ENCODE measurements at regions not wholly inside any gene's neighbourhood (a gene's known extent, or its start where the extent isn't known, plus 50 kb on each side); places are given as distances from the start of the nearest gene placed in this dataset.

- TF ChIP-seq AFF4 (CRISPR knock-in tag; IDR thresholded peaks at IDR 0.05) = no peak
Measured at GRCh38 chr6:23981923-23982322, 144.1 kb upstream of the NRSN1 start (continued).

GRCh38 chr6:23983735-23984134 is 142.3 kb upstream of the NRSN1 start:
- DNase-seq (ENCODE audit: low spot score) (no peak), FAIRE-seq (no peak), ATAC-seq (no peak)
- Histone ChIP-seq H3K9ac (ENCODE audit: insufficient read depth, low read depth, low read length) (no peak overlapping the region), H3K27ac (ENCODE audit: extremely low read length, insufficient read depth, low read length) (no peak overlapping the region), H3K4me2 (ENCODE audit: low read depth, low read length) (no peak overlapping the region), H4K20me1 (ENCODE audit: insufficient read depth, low read length) (no peaks in the 10 kb centered on the region), H3K4me1 (ENCODE audit: insufficient read depth, low read length) (no peaks in the 10 kb centered on the region), H3K27me3 (ENCODE audit: control insufficient read depth in 1 of 2, insufficient read depth in 2 of 2, low read length in 2 of 2) (no peaks in the 10 kb centered on the region), H2AFZ (ENCODE audit: low read length) (no peak overlapping the region), H3K9me3 (ENCODE audit: low read length) (no peaks in the 10 kb centered on the region), H3K36me3 (replicated peaks in 1 of 2; ENCODE audit: control insufficient read depth in 1 of 2, insufficient read depth in 2 of 2, low read length in 2 of 2) (no peaks in the 10 kb centered on the region), H3K4me3 (replicated peaks in 1 of 3; ENCODE audit: insufficient read depth in 1 of 3, low read depth in 2 of 3, low read length in 3 of 3) (no peak overlapping the region), H3K79me2 (ENCODE audit: insufficient read depth, low read length) (no peaks in the 10 kb centered on the region)
- ChIA-PET POLR2A (no interaction called here), CTCF (ENCODE audit: low intra/inter-chr PET ratio, low total read pairs) (no interaction called here)
- in situ Hi-C loops (cut with HindIII; ENCODE audit: extremely low pct_ligation_motif_present, low pct_unique_long_range_greater_than_20kb) = no loop called here
- no TSS peak for BruUV-seq (replicated peaks)
- 0% methylated on average over 2 of the region's 2 CpGs for WGBS (ENCODE audit: low lambda C conversion rate)
- intact Hi-C loops (cut with micrococcal nuclease; ENCODE audit: unreplicated experiment) = no loop called here
- TF ChIP-seq ZNF792 (CRISPR knock-in tag; IDR thresholded peaks at IDR 0.05) (no peak), BRCA1 (CRISPR knock-in tag; IDR thresholded peaks at IDR 0.05) (no peak), ZNF180 (CRISPR knock-in tag; IDR thresholded peaks at IDR 0.05; ENCODE audit: borderline replicate concordance, low read depth) (no peak), HOMEZ (CRISPR knock-in tag; IDR thresholded peaks at IDR 0.05; ENCODE audit: low read depth) (no peak), ESRRA (CRISPR knock-in tag; IDR thresholded peaks at IDR 0.05; ENCODE audit: low read depth) (no peak), TBP (CRISPR knock-in tag; IDR thresholded peaks at IDR 0.05) (no peak), USF2 (IDR thresholded peaks at IDR 0.05; ENCODE audit: low read depth, low read length) (no peak), USF2 (CRISPR knock-in tag; IDR thresholded peaks at IDR 0.05; ENCODE audit: borderline replicate concordance) (no peak), PHF8 (CRISPR knock-in tag; IDR thresholded peaks at IDR 0.05) (no peak), CCDC6 (CRISPR knock-in tag; IDR thresholded peaks at IDR 0.05) (no peak), YEATS2 (CRISPR knock-in tag; IDR thresholded peaks at IDR 0.05; ENCODE audit: borderline replicate concordance) (no peak), RORA (CRISPR knock-in tag; IDR thresholded peaks at IDR 0.05) (no peak), HMGXB4 (CRISPR knock-in tag; IDR thresholded peaks at IDR 0.05; ENCODE audit: borderline replicate concordance in 1 of 2, low read depth in 1 of 2) (no peak), BORCS8-MEF2B (CRISPR knock-in tag; IDR thresholded peaks at IDR 0.05) (no peak), RBFOX2 (IDR thresholded peaks at IDR 0.05; ENCODE audit: low read depth, low read length) (no peak)

Measured in HepG2 (cell line).